Ramos (cell line): ENCODE measurements at regions not wholly inside any gene's neighbourhood (a gene's known extent, or its start where the extent isn't known, plus 50 kb on each side); places are given as distances from the start of the nearest gene placed in this dataset.

Source experiments
- in situ Hi-C: fragments of 300-500 bp; cut with MboI; formaldehyde crosslinking; loops from one replicate; pipeline ENCODE4 v1.14.3; 2022; ENCODE audit warnings: low sequenced_read_pairs; ENCODE audit not compliant: unreplicated experiment

GRCh38 chr1:193774536-193775323, 588.3 kb upstream of the B3GALT2 start:
- in situ Hi-C loops = no loop called here

- in situ Hi-C loops = no loop called here
These were observed 585.2 kb upstream of the B3GALT2 start for GRCh38 chr1:193771596-193771995.

- in situ Hi-C loops = no loop called here
These were observed 583.2 kb upstream of the B3GALT2 start for GRCh38 chr1:193769651-193770050.

- in situ Hi-C loops = no loop called here
These were observed 581.5 kb upstream of the B3GALT2 start for GRCh38 chr1:193767886-193768285.

- in situ Hi-C loops = no loop called here
These were observed 579.9 kb upstream of the B3GALT2 start for GRCh38 chr1:193766329-193766728.

GRCh38 chr1:193763266-193763665, 576.9 kb upstream of the B3GALT2 start:
- in situ Hi-C loops = no loop called here

- in situ Hi-C loops = no loop called here
These were observed 575.8 kb upstream of the B3GALT2 start for GRCh38 chr1:193762236-193762635.

- in situ Hi-C loops = no loop called here
These were observed 569.0 kb upstream of the B3GALT2 start for GRCh38 chr1:193755441-193755840.

- in situ Hi-C loops = no loop called here
These were observed 568.5 kb upstream of the B3GALT2 start for GRCh38 chr1:193754732-193755427.

GRCh38 chr1:193754151-193754550, 567.7 kb upstream of the B3GALT2 start:
- in situ Hi-C loops = no loop called here

- in situ Hi-C loops = no loop called here
These were observed 566.8 kb upstream of the B3GALT2 start for GRCh38 chr1:193753038-193753756.

GRCh38 chr1:193749868-193750267, 563.5 kb upstream of the B3GALT2 start:
- in situ Hi-C loops = no loop called here

GRCh38 chr1:193747579-193747978, 561.2 kb upstream of the B3GALT2 start:
- in situ Hi-C loops = no loop called here

- in situ Hi-C loops = no loop called here
These were observed 554.8 kb upstream of the B3GALT2 start for GRCh38 chr1:193741228-193741627.

GRCh38 chr1:193740762-193741161, 554.3 kb upstream of the B3GALT2 start:
- in situ Hi-C loops = no loop called here

GRCh38 chr1:193736507-193736906, 550.1 kb upstream of the B3GALT2 start:
- in situ Hi-C loops = no loop called here

- in situ Hi-C loops = no loop called here
These were observed 547.3 kb upstream of the B3GALT2 start for GRCh38 chr1:193733674-193734073.

- in situ Hi-C loops = no loop called here
These were observed 543.6 kb upstream of the B3GALT2 start for GRCh38 chr1:193730017-193730416.

GRCh38 chr1:193729429-193729828, 543.0 kb upstream of the B3GALT2 start:
- in situ Hi-C loops = no loop called here

- in situ Hi-C loops = no loop called here
These were observed 541.4 kb upstream of the B3GALT2 start for GRCh38 chr1:193727850-193728249.

- in situ Hi-C loops = no loop called here
These were observed 540.3 kb upstream of the B3GALT2 start for GRCh38 chr1:193726722-193727121.
